HepG2 (cell line): ENCODE measurements at regions not wholly inside any gene's neighbourhood (a gene's known extent, or its start where the extent isn't known, plus 50 kb on each side); places are given as distances from the start of the nearest gene placed in this dataset.
A peak's percentile ranks its signal among the peaks of the same experiment; 100 is the strongest.

ENCODE experiments used
- CBFB ChIP-seq: sonication (generic); formaldehyde crosslinking; IDR thresholded peaks from 2 replicates; pipeline ENCODE4 v1.4.0; 2020; ENCODE audit warnings: missing genetic modification reagents
- E2F1 ChIP-seq: sonication (generic); formaldehyde crosslinking; IDR thresholded peaks from 2 replicates; pipeline ENCODE4 v1.5.0; 2020; ENCODE audit warnings: missing genetic modification reagents
- EZH2 ChIP-seq: conservative IDR thresholded peaks from 2 replicates; pipeline ENCODE4 v1.6.1; 2012; ENCODE audit warnings: mild to moderate bottlenecking, low read depth, low read length, moderate library complexity
- FOXP1 ChIP-seq, 2 experiments: fragments of 450-650 bp in 1 of 2; IDR thresholded peaks; 2 replicates each; pipeline ENCODE4 v1.6.1; 2017 to 2018; ENCODE audit warnings: antibody characterized with exemption in 1 of 2
- GATAD1 ChIP-seq: IDR thresholded peaks from 2 replicates; pipeline ENCODE4 v1.6.1; 2016; ENCODE audit warnings: missing genetic modification reagents, missing compliant biosample characterization
- GRHL1 ChIP-seq: sonication (generic); formaldehyde crosslinking; conservative IDR thresholded peaks from 2 replicates; pipeline ENCODE4 v1.8.0; 2022; ENCODE audit warnings: missing genetic modification reagents
- IKZF4 ChIP-seq: sonication (generic); formaldehyde crosslinking; IDR thresholded peaks from 2 replicates; pipeline ENCODE4 v1.5.1; 2020; ENCODE audit warnings: borderline replicate concordance, mild to moderate bottlenecking, low read depth, missing genetic modification reagents; ENCODE audit errors: not compliant biosample characterization
- MEF2D ChIP-seq: sonication (generic); formaldehyde crosslinking; IDR thresholded peaks from 2 replicates; pipeline ENCODE4 v1.5.1; 2020; ENCODE audit warnings: mild to moderate bottlenecking, missing genetic modification reagents
- MEIS2 ChIP-seq: sonication (generic); formaldehyde crosslinking; IDR thresholded peaks from 2 replicates; pipeline ENCODE4 v1.9.0; 2021; ENCODE audit warnings: mild to moderate bottlenecking, missing genetic modification reagents
- MZF1 ChIP-seq: sonication (generic); formaldehyde crosslinking; IDR thresholded peaks from 2 replicates; pipeline ENCODE4 v1.8.1; 2023; ENCODE audit warnings: mild to moderate bottlenecking, missing genetic modification reagents, borderline replicate concordance
- RARG ChIP-seq: sonication (generic); formaldehyde crosslinking; IDR thresholded peaks from 2 replicates; pipeline ENCODE4 v1.4.0; 2020; ENCODE audit warnings: low read depth, mild to moderate bottlenecking, missing genetic modification reagents
- SUZ12 ChIP-seq: fragments of 150-350 bp; IDR thresholded peaks from 2 replicates; pipeline ENCODE4 v1.6.1; 2014; ENCODE audit warnings: low read depth, low read length
- ZBTB14 ChIP-seq: sonication (generic); formaldehyde crosslinking; IDR thresholded peaks from 2 replicates; pipeline ENCODE4 v1.4.0; 2020; ENCODE audit warnings: missing genetic modification reagents
- ZBTB33 ChIP-seq: sonication (generic); formaldehyde crosslinking; IDR thresholded peaks from 2 replicates; pipeline ENCODE4 v1.4.0; 2020; ENCODE audit warnings: missing genetic modification reagents
- ZMAT3 ChIP-seq: sonication (generic); formaldehyde crosslinking; conservative IDR thresholded peaks from 2 replicates; pipeline ENCODE4 v1.7.0; 2021; ENCODE audit warnings: missing genetic modification reagents
- ZNF3 ChIP-seq: IDR thresholded peaks from 2 replicates; pipeline ENCODE4 v1.7.0; 2017; ENCODE audit warnings: inconsistent platforms
- ZNF556 ChIP-seq: sonication (generic); formaldehyde crosslinking; IDR thresholded peaks from 2 replicates; pipeline ENCODE4 v1.4.0; 2020; ENCODE audit warnings: mild to moderate bottlenecking, missing genetic modification reagents, borderline replicate concordance
- ZNF577 ChIP-seq: sonication (generic); formaldehyde crosslinking; IDR thresholded peaks from 2 replicates; pipeline ENCODE4 v1.4.0; 2020; ENCODE audit warnings: mild to moderate bottlenecking, low read depth, missing genetic modification reagents, borderline replicate concordance
- ZNF781 ChIP-seq: sonication (generic); formaldehyde crosslinking; IDR thresholded peaks from 2 replicates; pipeline ENCODE4 v1.5.1; 2020; ENCODE audit warnings: borderline replicate concordance, mild to moderate bottlenecking, missing genetic modification reagents; ENCODE audit errors: not compliant biosample characterization
- ZNF800 ChIP-seq: sonication (generic); formaldehyde crosslinking; IDR thresholded peaks from 2 replicates; pipeline ENCODE4 v1.4.0; 2020; ENCODE audit warnings: missing genetic modification reagents
- ZNF841 ChIP-seq: sonication (generic); formaldehyde crosslinking; IDR thresholded peaks from 2 replicates; pipeline ENCODE4 v1.8.1; 2023; ENCODE audit warnings: missing genetic modification reagents, borderline replicate concordance
- ZSCAN12 ChIP-seq: sonication (generic); formaldehyde crosslinking; IDR thresholded peaks from 2 replicates; pipeline ENCODE4 v1.9.0; 2021; ENCODE audit warnings: mild to moderate bottlenecking, missing genetic modification reagents

- TF ChIP-seq EZH2 (no peak), ZNF841 (no peak), IKZF4 (no peak), ZMAT3 (CRISPR knock-in tag) (no peak), ZNF781 (CRISPR knock-in tag) (no peak), ZNF3 (CRISPR knock-in tag) (no peak), E2F1 (CRISPR knock-in tag) (no peak), SUZ12 (no peak), ZNF577 (CRISPR knock-in tag) (no peak), GATAD1 (no peak), ZNF800 (CRISPR knock-in tag) (0 out of 2 replicates have a peak, but pooled peaks have one; percentile 25), ZNF556 (CRISPR knock-in tag) (no peak), ZBTB14 (CRISPR knock-in tag) (no peak), MZF1 (no peak), ZSCAN12 (CRISPR knock-in tag) (no peak), CBFB (CRISPR knock-in tag) (no peak), RARG (CRISPR knock-in tag) (no peak), MEIS2 (CRISPR knock-in tag) (peak; percentile 74), MEF2D (0 out of 2 replicates have a peak, but pooled peaks have one; percentile 57), ZBTB33 (CRISPR knock-in tag) (no peak), GRHL1 (CRISPR knock-in tag) (no peak), FOXP1 (IDR thresholded peaks at IDR 0.05) (no peak), FOXP1 (CRISPR knock-in tag; IDR thresholded peaks at IDR 0.05) (peak; percentile 54)
Observed at GRCh38 chr19:30817965-30818567, 445.9 kb downstream of the ZNF536 start (continued).
